22Rv1 (cell line): ENCODE measurements at regions not wholly inside any gene's neighbourhood (a gene's known extent, or its start where the extent isn't known, plus 50 kb on each side); places are given as distances from the start of the nearest gene placed in this dataset.

Experiments used
- H3K27ac ChIP-seq: fragments of 450-650 bp; 2 replicates; pipeline ENCODE4 v1.5.1; 2017
- ZFX ChIP-seq: fragments of 450-650 bp; IDR thresholded peaks from 2 replicates; pipeline ENCODE4 v1.6.1; 2017; ENCODE audit warnings: antibody characterized with exemption, borderline replicate concordance
- TF ChIP-seq, protein P1 (sequence below): fragments of 450-650 bp; IDR thresholded peaks from 2 replicates; pipeline ENCODE4 v1.5.1; 2017; ENCODE audit warnings: mild to moderate bottlenecking

- TF ChIP-seq, protein P1, sequence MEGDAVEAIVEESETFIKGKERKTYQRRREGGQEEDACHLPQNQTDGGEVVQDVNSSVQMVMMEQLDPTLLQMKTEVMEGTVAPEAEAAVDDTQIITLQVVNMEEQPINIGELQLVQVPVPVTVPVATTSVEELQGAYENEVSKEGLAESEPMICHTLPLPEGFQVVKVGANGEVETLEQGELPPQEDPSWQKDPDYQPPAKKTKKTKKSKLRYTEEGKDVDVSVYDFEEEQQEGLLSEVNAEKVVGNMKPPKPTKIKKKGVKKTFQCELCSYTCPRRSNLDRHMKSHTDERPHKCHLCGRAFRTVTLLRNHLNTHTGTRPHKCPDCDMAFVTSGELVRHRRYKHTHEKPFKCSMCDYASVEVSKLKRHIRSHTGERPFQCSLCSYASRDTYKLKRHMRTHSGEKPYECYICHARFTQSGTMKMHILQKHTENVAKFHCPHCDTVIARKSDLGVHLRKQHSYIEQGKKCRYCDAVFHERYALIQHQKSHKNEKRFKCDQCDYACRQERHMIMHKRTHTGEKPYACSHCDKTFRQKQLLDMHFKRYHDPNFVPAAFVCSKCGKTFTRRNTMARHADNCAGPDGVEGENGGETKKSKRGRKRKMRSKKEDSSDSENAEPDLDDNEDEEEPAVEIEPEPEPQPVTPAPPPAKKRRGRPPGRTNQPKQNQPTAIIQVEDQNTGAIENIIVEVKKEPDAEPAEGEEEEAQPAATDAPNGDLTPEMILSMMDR = no peak
- TF ChIP-seq ZFX = no peak
- no peak overlapping the region for H3K27ac ChIP-seq
These were observed 261.9 kb downstream of the GADD45G start for GRCh38 chr9:89866701-89867100.

DNA sequence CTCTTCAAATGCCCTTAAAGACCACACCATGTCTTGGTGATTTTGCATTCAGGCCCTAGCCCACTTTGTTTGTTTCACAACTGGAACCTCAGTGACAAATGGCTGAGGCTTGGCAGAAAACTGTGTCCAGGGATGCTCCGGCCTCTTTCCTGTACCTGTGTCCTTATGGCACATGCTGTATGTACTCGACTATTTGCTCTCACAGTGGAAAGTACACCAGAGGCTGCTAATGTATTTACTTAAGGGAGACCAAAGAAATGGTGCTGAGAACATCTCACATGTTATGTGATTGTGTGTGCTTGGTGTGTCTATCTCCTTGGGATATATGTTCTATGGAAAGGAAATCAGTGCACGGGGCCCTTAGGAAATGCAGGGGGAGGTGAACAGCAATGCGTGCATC, 263.3 kb downstream of the GADD45G start:
- H3K27ac ChIP-seq = no peak overlapping the region

GRCh38 chr9:89869793-89870580, 265.2 kb downstream of the GADD45G start:
- TF ChIP-seq ZFX = no peak
- TF ChIP-seq, protein P1 = no peak
- H3K27ac ChIP-seq = no peak overlapping the region

More for the DNA sequence above, 263.3 kb downstream of the GADD45G start:
- no peak for TF ChIP-seq ZFX
- TF ChIP-seq, protein P1 = no peak

GRCh38 chr9:89871871-89872331, 267.1 kb downstream of the GADD45G start:
- TF ChIP-seq ZFX = no peak
- H3K27ac ChIP-seq = no peak overlapping the region

GRCh38 chr9:89872426-89872912, 267.7 kb downstream of the GADD45G start:
- TF ChIP-seq, protein P1 = no peak
- no peak for TF ChIP-seq ZFX
- H3K27ac ChIP-seq = no peak overlapping the region

- no peak overlapping the region for H3K27ac ChIP-seq
- TF ChIP-seq ZFX = no peak
- TF ChIP-seq, protein P1 = no peak
These were observed 268.3 kb downstream of the GADD45G start for GRCh38 chr9:89872913-89873707.

DNA sequence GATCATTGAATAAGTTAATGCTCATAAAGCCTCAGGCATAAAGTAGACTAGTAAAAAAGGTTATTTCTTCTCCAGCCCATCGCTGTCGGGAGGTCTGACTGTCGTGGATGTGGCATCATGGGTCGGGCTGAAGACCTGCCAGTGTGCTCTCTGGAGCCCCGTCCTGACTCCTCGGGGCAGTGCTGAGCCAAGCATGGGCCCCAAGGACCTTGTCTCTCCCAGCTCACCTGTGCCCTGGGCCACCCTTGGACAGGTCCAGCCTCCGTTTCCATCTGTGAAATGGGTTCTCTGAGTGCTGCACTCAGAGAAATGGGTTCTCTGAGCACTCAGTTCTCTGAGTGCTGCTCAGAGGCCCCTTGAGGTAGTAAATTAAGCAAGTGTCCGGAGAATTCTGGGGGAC, 269.0 kb downstream of the GADD45G start:
- TF ChIP-seq, protein P1 = no peak
- no peak for TF ChIP-seq ZFX
- no peak overlapping the region for H3K27ac ChIP-seq
